ENCODE measurements at regions not wholly inside any gene's neighbourhood (a gene's known extent, or its start where the extent isn't known, plus 50 kb on each side); places are given as distances from the start of the nearest gene placed in this dataset.

- TF ChIP-seq CTCF (IDR thresholded peaks at IDR 0.05; ENCODE audit: extremely low read depth in 1 of 2, insufficient read depth in 1 of 2, low read depth in 1 of 2, low read length in 2 of 2) (no peak), EZH2 (IDR thresholded peaks at IDR 0.05; ENCODE audit: borderline replicate concordance, low read depth, low read length, severe bottlenecking) (no peak), POLR2A (IDR thresholded peaks at IDR 0.05; ENCODE audit: low read depth, low read length) (no peak)
Observed at GRCh38 chr11:71185411-71185810, 67.0 kb downstream of the SHANK2 start.

Data from endothelial cell of umbilical vein (primary cell).